ENCODE measurements at regions not wholly inside any gene's neighbourhood (a gene's known extent, or its start where the extent isn't known, plus 50 kb on each side); places are given as distances from the start of the nearest gene placed in this dataset.

DNA sequence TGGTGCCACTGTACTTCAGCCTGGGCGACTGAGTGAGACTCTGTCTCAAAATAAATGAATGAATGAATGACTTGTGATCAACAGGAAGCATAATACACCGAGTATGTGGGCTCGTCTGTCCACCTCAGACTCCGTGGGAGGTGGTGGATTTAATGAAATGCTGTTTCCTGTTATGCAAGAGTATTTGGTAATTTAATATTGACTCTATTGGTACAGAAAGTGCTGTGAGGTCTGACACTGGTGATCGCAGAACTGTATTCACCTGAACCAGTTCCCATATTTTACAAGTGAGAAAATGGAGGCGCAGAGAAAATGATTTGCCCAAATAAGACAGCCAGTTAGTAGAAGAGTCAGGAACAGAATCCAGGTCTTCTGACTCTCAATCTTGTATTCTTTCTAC, 423.3 kb downstream of the RAPGEF2 start:
- no peaks in the 10 kb centered on the region for H3K9me3 ChIP-seq
- H3K27me3 ChIP-seq: no peaks in the 10 kb centered on the region
- no peaks in the 10 kb centered on the region for H3K4me1 ChIP-seq (ENCODE audit: insufficient read depth)
- no peak for TF ChIP-seq EP300 (IDR thresholded peaks at IDR 0.05)
- no peak for TF ChIP-seq POLR2A (IDR thresholded peaks at IDR 0.05)
- TF ChIP-seq, protein P1, sequence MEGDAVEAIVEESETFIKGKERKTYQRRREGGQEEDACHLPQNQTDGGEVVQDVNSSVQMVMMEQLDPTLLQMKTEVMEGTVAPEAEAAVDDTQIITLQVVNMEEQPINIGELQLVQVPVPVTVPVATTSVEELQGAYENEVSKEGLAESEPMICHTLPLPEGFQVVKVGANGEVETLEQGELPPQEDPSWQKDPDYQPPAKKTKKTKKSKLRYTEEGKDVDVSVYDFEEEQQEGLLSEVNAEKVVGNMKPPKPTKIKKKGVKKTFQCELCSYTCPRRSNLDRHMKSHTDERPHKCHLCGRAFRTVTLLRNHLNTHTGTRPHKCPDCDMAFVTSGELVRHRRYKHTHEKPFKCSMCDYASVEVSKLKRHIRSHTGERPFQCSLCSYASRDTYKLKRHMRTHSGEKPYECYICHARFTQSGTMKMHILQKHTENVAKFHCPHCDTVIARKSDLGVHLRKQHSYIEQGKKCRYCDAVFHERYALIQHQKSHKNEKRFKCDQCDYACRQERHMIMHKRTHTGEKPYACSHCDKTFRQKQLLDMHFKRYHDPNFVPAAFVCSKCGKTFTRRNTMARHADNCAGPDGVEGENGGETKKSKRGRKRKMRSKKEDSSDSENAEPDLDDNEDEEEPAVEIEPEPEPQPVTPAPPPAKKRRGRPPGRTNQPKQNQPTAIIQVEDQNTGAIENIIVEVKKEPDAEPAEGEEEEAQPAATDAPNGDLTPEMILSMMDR (IDR thresholded peaks at IDR 0.05): no peak
- H3K4me3 ChIP-seq: no peak overlapping the region
- no peaks in the 10 kb centered on the region for H3K36me3 ChIP-seq
- intact Hi-C loops (cut with DNase I): no loop called here
- 80 to 84% (median 83%) methylated on average over 6 of the region's 6 CpGs for WGBS, 3 donors
- no peak overlapping the region for H3K27ac ChIP-seq
- DNase-seq: no peak

DNA sequence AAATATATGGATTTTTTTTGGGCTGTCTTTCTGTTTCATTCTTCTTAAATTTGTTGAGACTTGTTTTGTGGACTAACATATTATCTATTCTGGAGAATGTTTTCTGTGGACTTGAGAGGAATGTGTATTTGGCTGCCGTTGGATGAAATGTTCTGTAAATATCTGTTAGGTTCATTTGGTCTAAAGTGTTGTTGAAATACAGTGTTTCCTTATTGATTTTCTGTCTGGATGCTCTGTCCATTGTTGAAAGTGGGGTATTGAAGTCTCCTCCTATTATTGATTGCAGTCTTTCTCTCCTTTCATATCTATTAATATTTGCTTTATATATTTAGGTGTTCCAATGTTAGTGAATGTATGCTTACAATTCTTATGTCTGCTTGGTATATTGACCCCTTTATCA, 431.8 kb downstream of the RAPGEF2 start:
- no peak overlapping the region for H3K27ac ChIP-seq
- TF ChIP-seq POLR2A (IDR thresholded peaks at IDR 0.05) (no peak), EP300 (IDR thresholded peaks at IDR 0.05) (no peak)
- TF ChIP-seq, protein P1 (IDR thresholded peaks at IDR 0.05): no peak
- H3K36me3 ChIP-seq: no peaks in the 10 kb centered on the region
- DNase-seq: no peak
- no peak overlapping the region for H3K4me3 ChIP-seq
- WGBS, 3 donors: 9 to 15% (median 11%) methylated on average over 1 of the region's 1 CpG
- H3K4me1 ChIP-seq (ENCODE audit: insufficient read depth): no peaks in the 10 kb centered on the region
- intact Hi-C loops (cut with DNase I): no loop called here
- no peaks in the 10 kb centered on the region for H3K27me3 ChIP-seq
- no peaks in the 10 kb centered on the region for H3K9me3 ChIP-seq

- Histone ChIP-seq H3K4me3 (no peak overlapping the region), H3K27me3 (no peaks in the 10 kb centered on the region), H3K4me1 (ENCODE audit: insufficient read depth) (no peaks in the 10 kb centered on the region), H3K36me3 (no peaks in the 10 kb centered on the region), H3K9me3 (no peaks in the 10 kb centered on the region), H3K27ac (no peak overlapping the region)
- 62 to 69% (median 63%) methylated on average over 8 of the region's 8 CpGs for WGBS, 3 donors
- no peak for TF ChIP-seq POLR2A (IDR thresholded peaks at IDR 0.05)
- TF ChIP-seq, protein P1 (IDR thresholded peaks at IDR 0.05): no peak
- TF ChIP-seq EP300 (IDR thresholded peaks at IDR 0.05): no peak
- no peak for DNase-seq
- intact Hi-C loops (cut with DNase I): no loop called here
Observed at GRCh38 chr4:159538556-159538955, 435.7 kb downstream of the RAPGEF2 start.

GRCh38 chr4:159540038-159540437, 437.2 kb downstream of the RAPGEF2 start:
- intact Hi-C loops (cut with DNase I): no loop called here
- no peaks in the 10 kb centered on the region for H3K36me3 ChIP-seq
- H3K27ac ChIP-seq: no peak overlapping the region
- H3K4me1 ChIP-seq (ENCODE audit: insufficient read depth): no peaks in the 10 kb centered on the region
- no peak for DNase-seq
- TF ChIP-seq, protein P1 (IDR thresholded peaks at IDR 0.05): no peak
- TF ChIP-seq EP300 (IDR thresholded peaks at IDR 0.05) (no peak), POLR2A (IDR thresholded peaks at IDR 0.05) (no peak)
- H3K4me3 ChIP-seq: no peak overlapping the region
- no peaks in the 10 kb centered on the region for H3K9me3 ChIP-seq
- no peaks in the 10 kb centered on the region for H3K27me3 ChIP-seq

- H3K4me1 ChIP-seq (ENCODE audit: insufficient read depth): no peaks in the 10 kb centered on the region
- WGBS, 3 donors: 63 to 65% (median 64%) methylated on average over 4 of the region's 4 CpGs
- no peak overlapping the region for H3K4me3 ChIP-seq
- DNase-seq: no peak
- H3K36me3 ChIP-seq: no peaks in the 10 kb centered on the region
- TF ChIP-seq, protein P1 (IDR thresholded peaks at IDR 0.05): no peak
- TF ChIP-seq POLR2A (IDR thresholded peaks at IDR 0.05): no peak
- TF ChIP-seq EP300 (IDR thresholded peaks at IDR 0.05): no peak
- no peak overlapping the region for H3K27ac ChIP-seq
- intact Hi-C loops (cut with DNase I): no loop called here
- H3K27me3 ChIP-seq: no peaks in the 10 kb centered on the region
- H3K9me3 ChIP-seq: no peaks in the 10 kb centered on the region
Observed at GRCh38 chr4:159540501-159540900, 437.6 kb downstream of the RAPGEF2 start.

Data from ovary (tissue), 7 donors.